D721Med (cell line): ENCODE measurements at regions not wholly inside any gene's neighbourhood (a gene's known extent, or its start where the extent isn't known, plus 50 kb on each side); places are given as distances from the start of the nearest gene placed in this dataset.
"Not testable (repeated sequence)": the region's sequence is repeated elsewhere in the genome, so short reads cannot be mapped to it uniquely, and the experiment has no call there.

Source experiments
- DNase-seq: peaks from one replicate; pipeline ENCODE4 v3.0.0; 2011; ENCODE audit warnings: low spot score; ENCODE audit not compliant: insufficient read length
- FAIRE-seq: peaks from 2 replicates; lab custom pipeline; 2011; peaks lifted over from hg19 to GRCh38; lab: Jason Lieb, UNC
- TF ChIP-seq, protein P1 (sequence below): IDR thresholded peaks from 2 replicates; pipeline ENCODE4 v1.5.1; 2012; ENCODE audit warnings: mild to moderate bottlenecking, control low read depth; ENCODE audit not compliant: insufficient read depth; ENCODE audit errors: missing control alignments

DNA sequence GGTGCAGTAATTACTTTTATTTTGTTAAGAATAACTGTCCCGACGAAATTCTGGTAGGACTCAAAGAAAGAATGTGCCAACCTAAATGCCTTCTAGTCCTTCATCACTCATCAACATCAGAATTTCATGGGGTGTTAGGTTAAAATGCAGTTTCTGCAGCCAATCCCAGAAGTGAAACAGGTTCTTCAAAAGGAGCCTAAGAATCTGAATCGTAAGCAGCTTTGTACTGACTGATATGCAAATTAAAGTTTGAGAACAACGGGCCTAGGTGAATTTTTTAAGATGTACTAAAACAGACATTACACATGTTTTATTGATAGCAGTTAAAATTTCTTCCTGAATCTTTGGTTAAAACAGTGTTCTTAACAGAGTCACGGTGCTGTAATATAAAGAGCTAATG, 140.3 kb upstream of the ZC3H15 start:
- TF ChIP-seq, protein P1, sequence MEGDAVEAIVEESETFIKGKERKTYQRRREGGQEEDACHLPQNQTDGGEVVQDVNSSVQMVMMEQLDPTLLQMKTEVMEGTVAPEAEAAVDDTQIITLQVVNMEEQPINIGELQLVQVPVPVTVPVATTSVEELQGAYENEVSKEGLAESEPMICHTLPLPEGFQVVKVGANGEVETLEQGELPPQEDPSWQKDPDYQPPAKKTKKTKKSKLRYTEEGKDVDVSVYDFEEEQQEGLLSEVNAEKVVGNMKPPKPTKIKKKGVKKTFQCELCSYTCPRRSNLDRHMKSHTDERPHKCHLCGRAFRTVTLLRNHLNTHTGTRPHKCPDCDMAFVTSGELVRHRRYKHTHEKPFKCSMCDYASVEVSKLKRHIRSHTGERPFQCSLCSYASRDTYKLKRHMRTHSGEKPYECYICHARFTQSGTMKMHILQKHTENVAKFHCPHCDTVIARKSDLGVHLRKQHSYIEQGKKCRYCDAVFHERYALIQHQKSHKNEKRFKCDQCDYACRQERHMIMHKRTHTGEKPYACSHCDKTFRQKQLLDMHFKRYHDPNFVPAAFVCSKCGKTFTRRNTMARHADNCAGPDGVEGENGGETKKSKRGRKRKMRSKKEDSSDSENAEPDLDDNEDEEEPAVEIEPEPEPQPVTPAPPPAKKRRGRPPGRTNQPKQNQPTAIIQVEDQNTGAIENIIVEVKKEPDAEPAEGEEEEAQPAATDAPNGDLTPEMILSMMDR, result no peak
- no peak for FAIRE-seq
- no peak for DNase-seq

DNA sequence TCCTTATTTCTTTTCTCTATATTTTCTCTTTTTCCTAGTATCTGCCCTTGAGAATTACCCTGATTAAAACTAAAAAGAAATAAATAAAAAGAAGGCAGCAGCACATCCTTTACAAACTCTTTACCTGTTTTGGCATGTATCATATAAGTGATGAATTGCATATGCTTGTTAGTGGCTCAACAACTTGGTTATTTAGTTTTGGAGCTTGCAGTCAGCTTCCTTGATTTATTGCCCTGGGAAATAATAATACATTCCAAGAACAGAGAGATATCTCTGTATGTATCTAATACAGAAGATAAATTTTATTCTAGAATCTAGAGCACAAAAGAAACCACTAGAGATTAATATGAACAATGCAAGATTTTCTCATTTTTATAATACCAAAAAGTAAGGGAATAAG, 139.8 kb upstream of the ZC3H15 start:
- TF ChIP-seq, protein P1, result no peak
- DNase-seq (no peak), FAIRE-seq (no peak)

DNA sequence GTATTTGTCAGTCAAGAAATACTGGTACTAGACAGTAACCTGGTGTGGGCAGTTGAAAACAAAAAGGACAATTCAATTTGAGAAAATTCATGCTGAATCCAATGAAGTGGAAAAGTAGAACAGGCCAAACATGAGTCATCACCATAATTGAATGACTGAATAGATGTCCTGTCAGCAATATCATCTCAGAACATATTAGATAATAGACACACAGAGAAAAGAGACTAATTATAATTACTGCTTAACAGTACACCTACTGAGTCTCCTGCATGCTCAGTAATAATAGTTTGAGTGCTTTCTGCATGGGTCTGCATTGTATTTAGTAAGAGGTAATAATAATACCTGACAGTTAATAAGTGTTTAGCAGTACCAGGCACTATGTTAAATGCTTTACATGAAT, 138.6 kb upstream of the ZC3H15 start:
- DNase-seq, result no peak
- TF ChIP-seq, protein P1, result no peak

DNA sequence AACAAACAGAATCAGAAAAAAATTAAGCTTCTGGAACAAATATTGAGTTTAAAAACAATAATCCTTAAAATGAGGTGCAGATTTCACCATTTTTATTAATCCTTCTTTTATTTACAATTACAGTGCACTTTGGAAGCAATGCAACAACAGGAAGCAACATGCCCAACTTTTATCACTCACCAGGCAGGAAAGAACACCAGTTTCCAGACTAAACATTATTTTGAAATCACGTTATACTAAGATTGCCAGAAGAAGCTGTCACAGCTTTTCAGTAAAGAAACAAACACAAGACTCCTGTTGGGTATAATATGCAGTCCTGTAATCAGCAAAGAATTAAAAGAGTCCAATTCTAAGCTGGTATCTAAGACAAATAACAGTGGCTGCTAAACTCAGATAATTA, 137.9 kb upstream of the ZC3H15 start:
- DNase-seq (no peak), FAIRE-seq (no peak)
- TF ChIP-seq, protein P1, result no peak

More for the DNA sequence above, 138.6 kb upstream of the ZC3H15 start:
- no peak for FAIRE-seq

DNA sequence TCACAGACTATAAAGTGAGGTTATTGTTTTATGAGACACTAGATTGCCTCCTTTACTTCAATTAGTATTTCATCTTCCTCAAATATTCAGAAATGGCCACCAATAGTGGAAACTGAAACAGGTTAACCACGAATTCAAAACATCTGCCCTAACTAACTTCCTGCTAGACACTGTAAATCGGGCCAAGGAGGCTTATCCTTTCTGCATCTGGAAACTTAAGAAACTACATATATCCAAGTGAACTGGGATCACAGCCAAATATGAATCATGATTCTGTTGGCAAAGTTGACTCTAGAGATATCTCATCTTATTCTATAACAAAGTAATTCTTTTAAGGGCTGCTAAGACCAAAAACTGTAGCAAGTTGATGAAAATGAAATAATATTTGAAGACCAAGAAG, 136.6 kb upstream of the ZC3H15 start:
- no peak for DNase-seq

DNA sequence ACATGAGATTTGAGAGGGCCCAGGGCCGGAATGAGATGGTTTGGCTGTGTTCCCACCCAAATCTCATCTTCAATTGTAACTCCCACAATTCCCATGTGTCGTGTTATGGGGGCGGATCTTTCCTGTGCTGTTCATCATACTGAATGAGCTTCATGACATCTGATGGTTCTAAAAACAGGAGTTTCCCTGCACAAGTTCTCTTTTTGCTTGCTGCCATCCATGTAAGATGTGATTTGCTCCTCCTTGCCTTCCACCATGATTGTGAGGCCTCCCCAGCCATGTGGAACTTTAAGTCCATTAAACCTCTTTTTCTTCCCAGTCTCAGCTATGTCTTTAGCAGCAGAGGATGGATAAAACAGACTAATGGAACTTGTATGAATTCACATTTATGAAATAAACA, 131.9 kb upstream of the ZC3H15 start:
- FAIRE-seq, result not testable (repeated sequence)

More for the DNA sequence above, 136.6 kb upstream of the ZC3H15 start:
- TF ChIP-seq, protein P1, result no peak
- FAIRE-seq, result no peak

DNA sequence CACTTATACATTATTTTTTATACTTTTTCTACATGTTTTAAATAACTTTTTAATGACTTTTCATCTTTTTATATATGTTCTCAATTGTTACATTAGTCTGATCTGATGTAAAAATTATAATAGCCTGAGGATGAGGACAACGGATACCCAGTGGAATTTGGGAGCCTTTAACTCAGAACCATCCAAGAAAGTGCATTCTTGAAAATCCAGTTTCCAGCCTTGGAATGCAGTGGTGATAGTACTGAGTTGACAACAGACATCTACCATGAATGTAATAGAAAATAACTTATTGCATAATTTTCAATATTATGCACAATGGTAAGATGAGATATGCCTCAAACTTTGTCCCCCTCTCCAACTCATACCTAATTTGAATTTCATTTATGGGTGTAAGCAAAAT, 120.7 kb upstream of the ZC3H15 start:
- FAIRE-seq (no peak), DNase-seq (no peak)
- TF ChIP-seq, protein P1, result no peak

More for the DNA sequence above, 131.9 kb upstream of the ZC3H15 start:
- DNase-seq, result not testable (repeated sequence)

DNA sequence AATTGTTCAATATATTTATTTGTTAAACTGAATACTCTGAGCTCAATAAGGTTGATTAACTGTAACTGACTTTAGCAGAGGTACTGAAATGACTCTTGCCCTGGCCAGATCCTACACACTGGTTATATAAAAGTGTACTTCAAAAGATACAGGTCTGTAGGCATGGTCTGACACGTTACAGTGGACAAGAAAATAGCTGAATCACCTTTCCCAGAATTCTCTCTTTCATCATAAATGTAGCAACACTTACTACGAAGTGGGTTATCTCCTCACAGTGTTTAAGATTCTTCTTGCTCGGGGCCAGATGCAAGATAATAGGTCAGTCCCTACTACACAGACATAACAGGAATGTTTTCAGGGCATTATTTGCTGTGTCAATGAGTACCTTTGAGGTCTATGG, 107.0 kb upstream of the ZC3H15 start:
- TF ChIP-seq, protein P1, result no peak
- DNase-seq, result no peak
- FAIRE-seq, result no peak
